A673 (cell line): ENCODE measurements at regions not wholly inside any gene's neighbourhood (a gene's known extent, or its start where the extent isn't known, plus 50 kb on each side); places are given as distances from the start of the nearest gene placed in this dataset.
"Not testable (repeated sequence)": the region's sequence is repeated elsewhere in the genome, so short reads cannot be mapped to it uniquely, and the experiment has no call there.

ENCODE experiments used
- BruUV-seq: library from RNA; stranded (reverse); fragments of 400-500 nt; replicated peaks from 2 replicates; lab custom pipeline; 2021; lab: Mats Ljungman, UMichigan
- CTCF ChIA-PET: fragments of 300-600 bp; sonication (Branson Sonifier 250); formaldehyde crosslinking; loops from one replicate; lab custom pipeline; 2022; ENCODE audit warnings: antibody characterized with exemption; lab: Charles Lee
- POLR2A ChIA-PET: fragments of 300-600 bp; sonication (Branson Sonifier 250); formaldehyde crosslinking; loops from one replicate; lab custom pipeline; 2022; ENCODE audit warnings: antibody characterized with exemption; ENCODE audit not compliant: low non-redundant PET; lab: Charles Lee
- DNase-seq: peaks from one replicate; pipeline ENCODE4 v3.0.0-alpha.2; 2015; ENCODE audit warnings: low spot score
- H3K27ac ChIP-seq: fragments of 200-600 bp; sonication (generic); 2 replicates; pipeline ENCODE4 v1.5.1; 2016; ENCODE audit warnings: mixed run types, low read depth, mild to moderate bottlenecking, mixed read lengths, antibody characterized with exemption, low read length; ENCODE audit not compliant: poor library complexity, severe bottlenecking
- H3K27me3 ChIP-seq: fragments of 200-600 bp; sonication (generic); replicated peaks from 2 replicates; pipeline ENCODE4 v1.6.1; 2017; ENCODE audit warnings: mixed run types, low read depth, mild to moderate bottlenecking, mixed read lengths, antibody characterized with exemption, low read length; ENCODE audit not compliant: insufficient read depth, poor library complexity
- H3K36me3 ChIP-seq: fragments of 200-600 bp; sonication (generic); 2 replicates; pipeline ENCODE4 v1.6.1; 2016; ENCODE audit warnings: mixed run types, mild to moderate bottlenecking, mixed read lengths, antibody characterized with exemption, low read length; ENCODE audit not compliant: insufficient read depth, poor library complexity, severe bottlenecking
- H3K4me1 ChIP-seq: fragments of 200-600 bp; sonication (generic); 2 replicates; pipeline ENCODE4 v1.6.1; 2017; ENCODE audit warnings: mixed run types, mild to moderate bottlenecking, mixed read lengths, antibody characterized with exemption, low read length; ENCODE audit not compliant: insufficient read depth, poor library complexity, severe bottlenecking
- H3K4me3 ChIP-seq: fragments of 200-600 bp; sonication (generic); 2 replicates; pipeline ENCODE4 v1.5.1; 2016; ENCODE audit warnings: low read depth, mixed run types, mild to moderate bottlenecking, mixed read lengths, low read length; ENCODE audit not compliant: poor library complexity, severe bottlenecking
- H3K9me3 ChIP-seq: fragments of 200-600 bp; sonication (generic); 2 replicates; pipeline ENCODE4 v1.6.1; 2016; ENCODE audit warnings: mixed run types, low read depth, mild to moderate bottlenecking, mixed read lengths, antibody characterized with exemption, low read length; ENCODE audit not compliant: poor library complexity, severe bottlenecking
- CTCF ChIP-seq: fragments of 300-800, 200-600 bp; sonication (generic); conservative IDR thresholded peaks from 2 replicates; pipeline ENCODE4 v1.5.1; 2017; ENCODE audit warnings: low read depth, mild to moderate bottlenecking, antibody characterized with exemption, low read length, moderate library complexity, mixed read lengths
- EZH2 ChIP-seq: fragments of 200-600 bp; sonication (generic); IDR thresholded peaks from 2 replicates; pipeline ENCODE4 v1.6.1; 2017; ENCODE audit warnings: borderline replicate concordance, low read depth, mild to moderate bottlenecking, mixed read lengths, antibody characterized with exemption, low read length; ENCODE audit not compliant: poor library complexity, severe bottlenecking
- intact Hi-C: fragments of 100-400 bp; cut with micrococcal nuclease; formaldehyde crosslinking; loops from one replicate; pipeline ENCODE4 v1.10.0; 2022; ENCODE audit not compliant: unreplicated experiment

- Histone ChIP-seq H3K9me3 (peaks cover 70% of the 10 kb centered on the region), H3K36me3 (no peaks in the 10 kb centered on the region), H3K27me3 (no peaks in the 10 kb centered on the region), H3K27ac (no peak overlapping the region), H3K4me1 (no peaks in the 10 kb centered on the region), H3K4me3 (no peak overlapping the region)
- ChIA-PET CTCF (no interaction called here), POLR2A (no interaction called here)
- intact Hi-C loops: no loop called here
- DNase-seq: no peak
- BruUV-seq: no TSS peak
- TF ChIP-seq EZH2 (no peak), CTCF (no peak)
Observed at GRCh38 chr22:11616811-11617210, 3911.2 kb upstream of the OR11H1 start.

- H3K9me3 ChIP-seq: peaks cover 62% of the 10 kb centered on the region
- H3K4me3 ChIP-seq, H3K36me3 ChIP-seq, intact Hi-C loops, H3K27ac ChIP-seq, DNase-seq, CTCF ChIA-PET, H3K4me1 ChIP-seq, POLR2A ChIA-PET, H3K27me3 ChIP-seq, BruUV-seq: not testable (repeated sequence)
Observed at GRCh38 chr22:11618322-11618662, 3909.7 kb upstream of the OR11H1 start.

- POLR2A ChIA-PET, DNase-seq, H3K27me3 ChIP-seq, H3K4me1 ChIP-seq, intact Hi-C loops, H3K27ac ChIP-seq, H3K36me3 ChIP-seq, CTCF ChIA-PET, H3K4me3 ChIP-seq, BruUV-seq: not testable (repeated sequence)
- H3K9me3 ChIP-seq: peaks cover 60% of the 10 kb centered on the region
Observed at GRCh38 chr22:11618688-11619087, 3909.3 kb upstream of the OR11H1 start.

- BruUV-seq, H3K4me3 ChIP-seq, H3K27ac ChIP-seq, intact Hi-C loops, CTCF ChIA-PET, H3K27me3 ChIP-seq, H3K4me1 ChIP-seq, POLR2A ChIA-PET, H3K36me3 ChIP-seq, DNase-seq: not testable (repeated sequence)
- H3K9me3 ChIP-seq: peaks cover 58% of the 10 kb centered on the region
Observed at GRCh38 chr22:11620921-11621762, 3906.8 kb upstream of the OR11H1 start.

- H3K36me3 ChIP-seq, H3K27ac ChIP-seq, H3K4me3 ChIP-seq, POLR2A ChIA-PET, H3K27me3 ChIP-seq, H3K4me1 ChIP-seq, DNase-seq, intact Hi-C loops, BruUV-seq, CTCF ChIA-PET: not testable (repeated sequence)
- H3K9me3 ChIP-seq: peaks cover 53% of the 10 kb centered on the region
Observed at GRCh38 chr22:11622774-11623173, 3905.2 kb upstream of the OR11H1 start.

GRCh38 chr22:11625711-11626421 lies 3902.1 kb upstream of the OR11H1 start:
- H3K9me3 ChIP-seq: peaks cover 65% of the 10 kb centered on the region
- H3K27ac ChIP-seq, DNase-seq, CTCF ChIA-PET, H3K4me3 ChIP-seq, H3K27me3 ChIP-seq, POLR2A ChIA-PET, intact Hi-C loops, H3K4me1 ChIP-seq, H3K36me3 ChIP-seq, BruUV-seq: not testable (repeated sequence)
